ENCODE measurements at regions not wholly inside any gene's neighbourhood (a gene's known extent, or its start where the extent isn't known, plus 50 kb on each side); places are given as distances from the start of the nearest gene placed in this dataset.

DNA sequence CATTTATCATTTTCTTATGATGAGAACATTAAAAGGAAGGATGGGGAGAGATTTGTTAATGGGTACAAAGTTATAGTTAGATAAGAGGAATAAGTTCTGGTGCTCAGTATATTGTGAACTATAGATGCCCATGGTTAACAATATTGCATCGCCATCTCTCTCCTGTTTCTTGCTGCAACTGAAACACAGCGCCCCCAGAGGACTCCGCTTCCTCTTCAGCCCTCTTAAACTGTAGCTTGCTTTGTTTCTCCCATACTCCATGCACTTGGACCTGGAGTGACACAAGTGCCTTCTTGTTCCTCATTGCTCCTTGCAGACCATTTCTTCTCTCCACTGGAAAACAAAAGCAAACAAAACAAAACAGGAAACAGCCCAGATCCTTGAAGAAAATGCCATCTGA lies 70.1 kb upstream of the NTPCR start:
- Histone ChIP-seq H3K36me3 (no peaks in the 10 kb centered on the region), H3K4me1 (no peaks in the 10 kb centered on the region), H3K9me3 (no peaks in the 10 kb centered on the region), H3K27me3 (no peaks in the 10 kb centered on the region), H3K27ac (no peak overlapping the region), H3K4me3 (no peak overlapping the region)
- FAIRE-seq, result no peak
- intact Hi-C loops (cut with DNase I), result no loop called here
- WGBS, 2 donors, result 36 to 41% methylated on average over 3 of the region's 3 CpGs
- DNase-seq, result peak in 1 of 6 donors; percentile 22
- TF ChIP-seq, protein P1, sequence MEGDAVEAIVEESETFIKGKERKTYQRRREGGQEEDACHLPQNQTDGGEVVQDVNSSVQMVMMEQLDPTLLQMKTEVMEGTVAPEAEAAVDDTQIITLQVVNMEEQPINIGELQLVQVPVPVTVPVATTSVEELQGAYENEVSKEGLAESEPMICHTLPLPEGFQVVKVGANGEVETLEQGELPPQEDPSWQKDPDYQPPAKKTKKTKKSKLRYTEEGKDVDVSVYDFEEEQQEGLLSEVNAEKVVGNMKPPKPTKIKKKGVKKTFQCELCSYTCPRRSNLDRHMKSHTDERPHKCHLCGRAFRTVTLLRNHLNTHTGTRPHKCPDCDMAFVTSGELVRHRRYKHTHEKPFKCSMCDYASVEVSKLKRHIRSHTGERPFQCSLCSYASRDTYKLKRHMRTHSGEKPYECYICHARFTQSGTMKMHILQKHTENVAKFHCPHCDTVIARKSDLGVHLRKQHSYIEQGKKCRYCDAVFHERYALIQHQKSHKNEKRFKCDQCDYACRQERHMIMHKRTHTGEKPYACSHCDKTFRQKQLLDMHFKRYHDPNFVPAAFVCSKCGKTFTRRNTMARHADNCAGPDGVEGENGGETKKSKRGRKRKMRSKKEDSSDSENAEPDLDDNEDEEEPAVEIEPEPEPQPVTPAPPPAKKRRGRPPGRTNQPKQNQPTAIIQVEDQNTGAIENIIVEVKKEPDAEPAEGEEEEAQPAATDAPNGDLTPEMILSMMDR (IDR thresholded peaks at IDR 0.05), result peak in 2 of 4 donors; percentile 20 to 38
- ATAC-seq, result peak in 3 of 4 donors; percentile 32 to 55 (median 47)

DNA sequence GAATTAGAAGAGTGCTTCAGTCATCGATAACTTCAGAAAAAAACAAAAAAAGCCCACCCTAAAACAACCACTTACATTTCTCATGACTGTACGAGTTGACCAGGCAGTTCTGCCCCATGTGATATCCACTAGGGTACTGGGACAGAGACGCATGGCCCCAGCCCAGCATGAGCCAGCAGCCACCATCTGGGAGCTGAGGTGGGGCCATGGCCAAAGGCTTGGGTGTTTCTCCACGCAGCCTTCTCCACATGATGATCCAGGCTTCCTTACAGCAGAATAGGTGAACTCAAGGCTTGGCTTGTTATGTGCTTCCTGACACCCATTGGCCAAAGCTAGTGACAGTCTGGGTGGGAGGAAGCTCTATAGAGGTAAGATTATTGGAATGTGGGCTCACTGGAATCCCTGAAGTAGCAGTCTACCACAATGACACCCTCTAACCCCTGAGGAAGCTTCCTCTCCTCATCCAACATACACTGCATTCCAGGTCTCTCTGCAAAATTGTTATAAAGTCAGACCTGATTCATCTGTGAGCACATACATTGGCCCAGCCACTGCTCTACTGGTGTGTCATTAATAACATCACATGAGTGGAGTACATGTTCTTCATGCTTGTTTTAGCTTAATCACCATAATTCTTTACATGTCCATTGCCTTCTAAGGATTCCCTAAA lies 66.3 kb upstream of the NTPCR start:
- FAIRE-seq (no peak), DNase-seq (no peak), ATAC-seq (no peak)
- Histone ChIP-seq H3K4me1 (no peaks in the 10 kb centered on the region), H3K27ac (no peak overlapping the region), H3K4me3 (no peak overlapping the region), H3K36me3 (no peaks in the 10 kb centered on the region), H3K27me3 (no peaks in the 10 kb centered on the region), H3K9me3 (no peaks in the 10 kb centered on the region)
- intact Hi-C loops (cut with DNase I), result no loop called here
- TF ChIP-seq, protein P1 (IDR thresholded peaks at IDR 0.05), result no peak
- 68 to 81% methylated on average over 4 of the region's 4 CpGs for WGBS, 2 donors

DNA sequence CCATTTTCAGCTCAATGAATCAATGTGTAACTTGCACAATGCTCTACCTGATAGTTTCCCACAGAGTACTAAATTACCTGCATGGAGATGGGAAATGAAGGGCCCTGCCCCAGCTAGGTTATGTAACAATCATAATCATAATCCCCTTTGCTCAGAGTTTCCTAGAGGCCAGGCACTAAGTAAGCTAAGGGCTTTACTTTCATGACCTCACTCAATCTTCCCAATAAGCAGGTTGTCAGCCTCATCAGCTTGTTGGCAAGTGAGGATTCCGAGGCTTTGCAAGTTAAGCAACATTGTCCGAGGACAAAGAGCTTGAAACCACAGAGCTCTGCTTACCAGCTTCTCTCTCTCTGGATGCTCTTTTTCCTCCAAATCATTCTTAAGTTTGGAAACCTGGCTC lies 64.1 kb upstream of the NTPCR start:
- intact Hi-C loops (cut with DNase I), result no loop called here
- H3K27me3 ChIP-seq, result no peaks in the 10 kb centered on the region
- 69 to 74% methylated on average over 2 of the region's 2 CpGs for WGBS, 2 donors
- FAIRE-seq, result no peak
- no peak for ATAC-seq
- DNase-seq, result no peak
- H3K27ac ChIP-seq, result no peak overlapping the region
- H3K4me1 ChIP-seq, result no peaks in the 10 kb centered on the region
- no peaks in the 10 kb centered on the region for H3K36me3 ChIP-seq
- no peak overlapping the region for H3K4me3 ChIP-seq
- no peaks in the 10 kb centered on the region for H3K9me3 ChIP-seq
- TF ChIP-seq, protein P1 (IDR thresholded peaks at IDR 0.05), result no peak

DNA sequence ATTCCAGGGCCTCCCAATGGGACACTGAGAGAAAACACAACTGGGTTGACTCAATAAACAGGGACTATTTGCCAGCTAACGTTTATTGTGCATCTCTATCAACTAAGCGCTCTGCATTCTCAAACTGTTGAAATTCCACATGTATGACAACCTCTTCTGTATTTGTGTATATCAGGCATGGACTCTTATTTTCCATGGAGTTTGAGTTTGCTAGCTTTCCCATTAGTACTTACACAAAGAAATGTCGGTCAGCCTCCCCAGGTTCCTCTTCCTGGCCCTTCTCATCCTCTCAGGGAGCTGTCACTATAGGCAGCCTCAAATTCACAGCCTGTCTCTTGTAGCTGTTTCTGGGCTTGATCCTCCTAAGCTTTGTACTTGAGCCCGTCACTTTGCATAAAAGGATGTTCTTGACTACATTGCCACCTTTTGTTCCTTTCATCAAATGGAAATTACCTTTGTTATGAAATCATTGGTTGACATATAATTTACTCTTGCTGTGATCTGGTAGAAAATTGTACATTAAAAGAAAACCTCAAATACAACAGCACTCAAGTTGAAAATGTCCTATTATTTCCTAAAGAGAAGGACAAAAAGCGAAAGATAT lies 60.0 kb upstream of the NTPCR start:
- Histone ChIP-seq H3K36me3 (no peaks in the 10 kb centered on the region), H3K27ac (no peak overlapping the region), H3K4me3 (no peak overlapping the region), H3K9me3 (no peaks in the 10 kb centered on the region), H3K4me1 (no peaks in the 10 kb centered on the region), H3K27me3 (no peaks in the 10 kb centered on the region)
- intact Hi-C loops (cut with DNase I), result no loop called here
- ATAC-seq (no peak), DNase-seq (no peak), FAIRE-seq (no peak)
- 71 to 82% methylated on average over 5 of the region's 5 CpGs for WGBS, 2 donors
- TF ChIP-seq, protein P1 (IDR thresholded peaks at IDR 0.05), result no peak

DNA sequence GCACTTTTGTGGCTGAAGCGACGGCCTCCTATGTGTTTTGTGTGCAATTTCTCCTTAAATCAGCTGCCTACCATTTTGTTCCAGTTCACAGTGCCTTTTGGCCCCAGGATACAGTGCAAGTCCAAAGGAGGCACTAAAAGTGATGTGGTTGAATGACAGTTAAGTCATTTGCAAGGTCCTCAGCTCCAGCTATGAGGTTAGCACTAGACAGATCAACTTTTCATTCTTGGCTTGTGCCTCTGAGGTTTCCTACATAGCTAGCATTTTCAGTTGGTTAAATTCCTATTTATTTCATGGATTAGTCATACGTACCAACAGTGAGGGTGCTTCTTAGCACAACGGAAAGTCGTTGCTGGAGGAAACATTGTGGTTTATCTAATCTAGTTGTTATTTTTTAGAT lies 59.3 kb upstream of the NTPCR start:
- FAIRE-seq (no peak), ATAC-seq (peak in 2 of 4 donors; percentile 34 to 38), DNase-seq (no peak)
- TF ChIP-seq, protein P1 (IDR thresholded peaks at IDR 0.05), result no peak
- Histone ChIP-seq H3K4me1 (no peaks in the 10 kb centered on the region), H3K36me3 (no peaks in the 10 kb centered on the region), H3K27me3 (no peaks in the 10 kb centered on the region), H3K4me3 (no peak overlapping the region), H3K27ac (no peak overlapping the region), H3K9me3 (no peaks in the 10 kb centered on the region)
- WGBS, 2 donors, result 64 to 70% methylated on average over 5 of the region's 5 CpGs
- intact Hi-C loops (cut with DNase I), result no loop called here
